ENCODE measurements at regions not wholly inside any gene's neighbourhood (a gene's known extent, or its start where the extent isn't known, plus 50 kb on each side); places are given as distances from the start of the nearest gene placed in this dataset.
"Not testable (repeated sequence)": the region's sequence is repeated elsewhere in the genome, so short reads cannot be mapped to it uniquely, and the experiment has no call there.

GRCh38 chr2:44051593-44052347 lies 56.0 kb upstream of the LRPPRC start:
- no peak for DNase-seq

GRCh38 chr2:44052584-44052983 lies 56.8 kb upstream of the LRPPRC start:
- no peak for DNase-seq

GRCh38 chr2:44053052-44053451 lies 57.3 kb upstream of the LRPPRC start:
- DNase-seq: no peak

- DNase-seq: no peak
These were observed 57.7 kb upstream of the LRPPRC start for GRCh38 chr2:44053456-44053855.

GRCh38 chr2:44055229-44055628 lies 59.4 kb upstream of the LRPPRC start:
- DNase-seq: no peak

- DNase-seq: no peak
These were observed 59.9 kb upstream of the LRPPRC start for GRCh38 chr2:44055664-44056063.

GRCh38 chr2:44056947-44057346 lies 61.2 kb upstream of the LRPPRC start:
- no peak for DNase-seq

- not testable (repeated sequence) for DNase-seq
These were observed 64.5 kb upstream of the LRPPRC start for GRCh38 chr2:44060286-44060685.

- DNase-seq: no peak
These were observed 65.2 kb upstream of the LRPPRC start for GRCh38 chr2:44060990-44061389.

- DNase-seq: no peak
These were observed 65.7 kb upstream of the LRPPRC start for GRCh38 chr2:44061469-44061868.

- DNase-seq: no peak
These were observed 66.1 kb upstream of the LRPPRC start for GRCh38 chr2:44061876-44062275.

- DNase-seq: no peak
These were observed 67.2 kb upstream of the LRPPRC start for GRCh38 chr2:44063033-44063432.

GRCh38 chr2:44064281-44064680 lies 68.5 kb upstream of the LRPPRC start:
- DNase-seq: not testable (repeated sequence)

- DNase-seq: not testable (repeated sequence)
These were observed 71.4 kb upstream of the LRPPRC start for GRCh38 chr2:44067012-44067790.

- not testable (repeated sequence) for DNase-seq
These were observed 72.0 kb upstream of the LRPPRC start for GRCh38 chr2:44067791-44068181.

- no peak for DNase-seq
These were observed 75.8 kb upstream of the LRPPRC start for GRCh38 chr2:44071454-44072046.

GRCh38 chr2:44073667-44074066 lies 77.9 kb upstream of the LRPPRC start:
- not testable (repeated sequence) for DNase-seq

GRCh38 chr2:44074795-44075194 lies 79.0 kb upstream of the LRPPRC start:
- not testable (repeated sequence) for DNase-seq

- no peak for DNase-seq
These were observed 79.8 kb upstream of the LRPPRC start for GRCh38 chr2:44075541-44075940.

- DNase-seq: no peak
These were observed 82.2 kb upstream of the LRPPRC start for GRCh38 chr2:44077942-44078511.

GRCh38 chr2:44079686-44080085 lies 83.9 kb upstream of the LRPPRC start:
- DNase-seq: no peak

GRCh38 chr2:44083054-44083453 lies 85.6 kb upstream of the PPM1B start:
- DNase-seq: no peak

- DNase-seq: no peak
These were observed 83.8 kb upstream of the PPM1B start for GRCh38 chr2:44084850-44085249.

GRCh38 chr2:44086629-44087028 lies 82.0 kb upstream of the PPM1B start:
- DNase-seq: no peak

Measured in stimulated activated CD4-positive, alpha-beta T cell treated with anti-CD3 and anti-CD28 coated beads, Interleukin-12 subunit alpha, Interleukin-12 subunit beta, amount 100 ng/mL, for 4 hours (primary cell).